ENCODE measurements at regions not wholly inside any gene's neighbourhood (a gene's known extent, or its start where the extent isn't known, plus 50 kb on each side); places are given as distances from the start of the nearest gene placed in this dataset.
"Not testable (repeated sequence)": the region's sequence is repeated elsewhere in the genome, so short reads cannot be mapped to it uniquely, and the experiment has no call there.

DNA sequence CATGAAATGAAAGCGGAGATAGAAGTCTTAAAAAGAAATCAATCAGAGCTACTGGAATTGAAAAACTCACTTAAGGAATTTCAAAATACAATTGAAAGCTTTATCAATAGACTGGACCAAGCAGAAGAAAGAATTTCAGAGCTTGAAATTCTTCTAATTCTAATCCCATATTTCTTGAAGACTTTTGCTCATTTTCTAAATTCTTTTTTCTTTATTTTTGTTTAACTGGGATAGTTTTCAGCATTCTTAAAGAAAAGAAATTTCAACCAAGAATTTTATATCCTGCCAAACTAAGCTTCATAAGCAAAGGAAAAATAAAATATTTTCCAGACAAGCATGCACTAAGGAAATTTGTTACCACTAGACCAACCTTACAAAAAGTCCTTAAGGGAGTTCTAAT, 80.2 kb upstream of the BMAL1 start:
- TF ChIP-seq, protein P1, sequence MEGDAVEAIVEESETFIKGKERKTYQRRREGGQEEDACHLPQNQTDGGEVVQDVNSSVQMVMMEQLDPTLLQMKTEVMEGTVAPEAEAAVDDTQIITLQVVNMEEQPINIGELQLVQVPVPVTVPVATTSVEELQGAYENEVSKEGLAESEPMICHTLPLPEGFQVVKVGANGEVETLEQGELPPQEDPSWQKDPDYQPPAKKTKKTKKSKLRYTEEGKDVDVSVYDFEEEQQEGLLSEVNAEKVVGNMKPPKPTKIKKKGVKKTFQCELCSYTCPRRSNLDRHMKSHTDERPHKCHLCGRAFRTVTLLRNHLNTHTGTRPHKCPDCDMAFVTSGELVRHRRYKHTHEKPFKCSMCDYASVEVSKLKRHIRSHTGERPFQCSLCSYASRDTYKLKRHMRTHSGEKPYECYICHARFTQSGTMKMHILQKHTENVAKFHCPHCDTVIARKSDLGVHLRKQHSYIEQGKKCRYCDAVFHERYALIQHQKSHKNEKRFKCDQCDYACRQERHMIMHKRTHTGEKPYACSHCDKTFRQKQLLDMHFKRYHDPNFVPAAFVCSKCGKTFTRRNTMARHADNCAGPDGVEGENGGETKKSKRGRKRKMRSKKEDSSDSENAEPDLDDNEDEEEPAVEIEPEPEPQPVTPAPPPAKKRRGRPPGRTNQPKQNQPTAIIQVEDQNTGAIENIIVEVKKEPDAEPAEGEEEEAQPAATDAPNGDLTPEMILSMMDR (conservative IDR thresholded peaks at IDR 0.05 in 1 of 2, IDR thresholded peaks at IDR 0.05 in 1 of 2; ENCODE audit: low read depth in 1 of 2, low read length in 2 of 2) = not testable (repeated sequence)
- TF ChIP-seq EZH2 (IDR thresholded peaks at IDR 0.05; ENCODE audit: low read length, missing control alignments) = not testable (repeated sequence)

Measured in fibroblast of lung (primary cell).